Fibroblast of lung (primary cell): ENCODE measurements at regions not wholly inside any gene's neighbourhood (a gene's known extent, or its start where the extent isn't known, plus 50 kb on each side); places are given as distances from the start of the nearest gene placed in this dataset.
"Not testable (repeated sequence)": the region's sequence is repeated elsewhere in the genome, so short reads cannot be mapped to it uniquely, and the experiment has no call there.

Experiments used
- DNase-seq, 2 donors: peaks; one replicate each; pipeline versions ENCODE4 v3.0.0 to v3.0.0-alpha.2; 2010; ENCODE audit warnings: low read depth in 2 of 2
- H2AFZ ChIP-seq: 2 replicates; pipeline ENCODE4 v1.5.1; 2012; ENCODE audit warnings: low read length, control low read depth, inconsistent platforms
- H3K27ac ChIP-seq: 2 replicates; pipeline ENCODE4 v1.5.1; 2011; ENCODE audit warnings: low read length, control low read depth; ENCODE audit not compliant: insufficient read depth
- H3K27me3 ChIP-seq: 2 replicates; pipeline ENCODE4 v1.5.1; 2011; ENCODE audit warnings: mild to moderate bottlenecking, low read length; ENCODE audit not compliant: control insufficient read depth, insufficient read depth
- H3K36me3 ChIP-seq: 2 replicates; pipeline ENCODE4 v1.5.1; 2011; ENCODE audit warnings: low read length; ENCODE audit not compliant: control insufficient read depth, insufficient read depth
- H3K4me1 ChIP-seq: 2 replicates; pipeline ENCODE4 v1.5.1; 2011; ENCODE audit warnings: low read length; ENCODE audit not compliant: control insufficient read depth, insufficient read depth; ENCODE audit errors: extremely low read depth
- H3K4me2 ChIP-seq: 2 replicates; pipeline ENCODE4 v1.5.1; 2011; ENCODE audit warnings: low read length, control low read depth; ENCODE audit not compliant: insufficient read depth; ENCODE audit errors: extremely low read depth
- H3K4me3 ChIP-seq, 4 experiments: fragments of 200-600 bp in 1 of 4; sonication (generic) in 1 of 4; replicated peaks in 1 of 4; 2 replicates each; pipeline ENCODE4 v1.5.1; 2011 to 2016; ENCODE audit warnings: low read length in 4 of 4, low read depth in 3 of 4, mild to moderate bottlenecking in 3 of 4, control low read depth in 2 of 4, inconsistent platforms in 1 of 4, mixed read lengths in 1 of 4; ENCODE audit not compliant: insufficient read depth in 1 of 4; ENCODE audit errors: control extremely low read depth in 1 of 4
- H3K79me2 ChIP-seq: 2 replicates; pipeline ENCODE4 v1.5.1; 2012; ENCODE audit warnings: mild to moderate bottlenecking, low read length, inconsistent platforms; ENCODE audit not compliant: control insufficient read depth, insufficient read depth
- H3K9ac ChIP-seq: 2 replicates; pipeline ENCODE4 v1.5.1; 2011; ENCODE audit warnings: mild to moderate bottlenecking, low read length, control low read depth; ENCODE audit not compliant: insufficient read depth
- H3K9me3 ChIP-seq: 2 replicates; pipeline ENCODE4 v1.5.1; 2012; ENCODE audit warnings: low read depth, low read length; ENCODE audit not compliant: control insufficient read depth, insufficient read depth
- H4K20me1 ChIP-seq: 2 replicates; pipeline ENCODE4 v1.5.1; 2011; ENCODE audit warnings: low read length; ENCODE audit not compliant: control insufficient read depth, insufficient read depth; ENCODE audit errors: extremely low read depth
- CTCF ChIP-seq, 2 donors: IDR thresholded peaks in 1 of 2; conservative IDR thresholded peaks in 1 of 2; 1 replicate in 1 of 2; 2 replicates in 1 of 2; pipeline ENCODE4 v1.5.1; 2011 to 2012; ENCODE audit warnings: low read length in 2 of 2, control low read depth in 1 of 2, inconsistent platforms in 1 of 2, low read depth in 1 of 2, mild to moderate bottlenecking in 1 of 2
- EZH2 ChIP-seq: IDR thresholded peaks from 2 replicates; pipeline ENCODE4 v1.5.1; 2012; ENCODE audit warnings: low read length, control low read depth, mild to moderate bottlenecking; ENCODE audit errors: missing control alignments

GRCh38 chr12:131473741-131474709, 236.9 kb upstream of the SFSWAP start:
- Histone ChIP-seq H3K79me2 (no peaks in the 10 kb centered on the region), H3K27ac (no peak overlapping the region), H3K4me2 (no peak overlapping the region), H3K4me3 (no peak overlapping the region), H3K4me1 (no peaks in the 10 kb centered on the region), H3K27me3 (no peaks in the 10 kb centered on the region), H3K9me3 (no peaks in the 10 kb centered on the region), H2AFZ (no peak overlapping the region), H4K20me1 (no peaks in the 10 kb centered on the region), H3K9ac (no peak overlapping the region), H3K36me3 (no peaks in the 10 kb centered on the region)
- TF ChIP-seq EZH2, result no peak
- no peak for TF ChIP-seq CTCF (conservative IDR thresholded peaks at IDR 0.05 in 1 of 2, IDR thresholded peaks at IDR 0.05 in 1 of 2; ENCODE audit: low read depth in 1 of 2, low read length in 2 of 2)
- no peak for DNase-seq

DNA sequence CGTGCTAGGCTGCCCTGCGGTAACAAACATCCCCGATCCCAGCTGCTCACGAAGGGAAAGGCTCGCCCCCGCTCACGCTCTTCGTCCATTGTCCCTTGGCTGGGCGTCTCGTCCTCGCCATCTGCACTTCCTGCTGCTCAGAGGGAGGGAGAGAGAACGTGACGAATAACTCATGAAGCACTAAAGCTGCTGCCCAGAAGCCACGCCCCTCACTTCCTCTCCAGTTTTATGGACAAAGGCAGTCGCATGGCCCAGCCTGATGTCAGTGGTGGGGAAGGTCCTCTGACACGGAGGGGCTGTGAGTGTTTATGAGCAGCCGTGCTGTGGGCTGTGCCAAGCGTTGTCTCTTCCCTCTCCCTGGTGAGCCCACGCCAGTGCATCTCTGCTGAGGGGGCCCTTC, 235.9 kb upstream of the SFSWAP start:
- H3K27me3 ChIP-seq, H2AFZ ChIP-seq, H4K20me1 ChIP-seq, H3K79me2 ChIP-seq, H3K4me3 ChIP-seq, H3K36me3 ChIP-seq, DNase-seq, H3K9ac ChIP-seq, H3K4me1 ChIP-seq, H3K27ac ChIP-seq, H3K4me2 ChIP-seq, H3K9me3 ChIP-seq: not testable (repeated sequence)

- no peak overlapping the region for H3K27ac ChIP-seq
- H3K27me3 ChIP-seq, result no peaks in the 10 kb centered on the region
- no peaks in the 10 kb centered on the region for H3K9me3 ChIP-seq
- no peaks in the 10 kb centered on the region for H3K79me2 ChIP-seq
- H3K4me2 ChIP-seq, result no peak overlapping the region
- H3K4me3 ChIP-seq, result no peak overlapping the region
- H2AFZ ChIP-seq, result no peak overlapping the region
- no peaks in the 10 kb centered on the region for H4K20me1 ChIP-seq
- no peak for DNase-seq
- no peaks in the 10 kb centered on the region for H3K36me3 ChIP-seq
- no peak overlapping the region for H3K9ac ChIP-seq
- H3K4me1 ChIP-seq, result no peaks in the 10 kb centered on the region
- TF ChIP-seq EZH2, result no peak
- TF ChIP-seq CTCF (conservative IDR thresholded peaks at IDR 0.05 in 1 of 2, IDR thresholded peaks at IDR 0.05 in 1 of 2; ENCODE audit: low read depth in 1 of 2, low read length in 2 of 2), result no peak
Observed at GRCh38 chr12:131477613-131478012, 233.3 kb upstream of the SFSWAP start.
